Erythroblast (primary cell): ENCODE measurements at regions not wholly inside any gene's neighbourhood (a gene's known extent, or its start where the extent isn't known, plus 50 kb on each side); places are given as distances from the start of the nearest gene placed in this dataset.

Source experiments
- GATA1 ChIP-seq: IDR thresholded peaks from 2 replicates; pipeline ENCODE4 v1.6.1; 2011; ENCODE audit warnings: low read depth, mild to moderate bottlenecking, control low read depth, low read length, moderate library complexity
- POLR2A ChIP-seq: IDR thresholded peaks from 2 replicates; pipeline ENCODE4 v1.6.1; 2011; ENCODE audit warnings: mild to moderate bottlenecking, low read length

DNA sequence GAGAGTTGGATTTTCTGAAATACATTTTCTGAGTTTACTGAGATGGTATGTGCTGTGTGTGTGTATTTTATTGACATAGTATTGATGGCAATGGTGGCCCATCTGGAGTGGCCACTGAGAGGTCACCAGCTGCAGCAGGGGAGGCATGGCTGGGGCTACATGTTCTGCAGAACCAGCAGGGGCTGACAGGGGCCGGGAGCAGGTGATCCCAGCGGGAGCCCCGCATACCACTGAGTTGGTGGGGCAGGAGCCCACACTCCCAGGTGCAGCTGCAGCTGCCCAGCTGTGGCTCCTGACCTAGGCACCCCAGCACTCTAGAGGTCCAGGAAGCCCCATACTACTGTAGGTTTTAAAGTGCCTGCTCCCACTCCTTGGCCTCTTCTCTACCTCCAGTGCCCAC is 1044.2 kb upstream of the CDH9 start:
- TF ChIP-seq POLR2A = no peak
- TF ChIP-seq GATA1 = no peak
